ENCODE measurements at regions not wholly inside any gene's neighbourhood (a gene's known extent, or its start where the extent isn't known, plus 50 kb on each side); places are given as distances from the start of the nearest gene placed in this dataset.
A peak's percentile ranks its signal among the peaks of the same experiment; 100 is the strongest.

- DNase-seq (no peak), ATAC-seq (no peak)
- intact Hi-C loops (cut with DNase I, micrococcal nuclease): no loop called here
- Histone ChIP-seq H3K9me3 (peaks cover 8% of the 10 kb centered on the region), H3K4me1 (ENCODE audit: low read depth) (no peaks in the 10 kb centered on the region), H3K36me3 (ENCODE audit: low read depth) (no peaks in the 10 kb centered on the region), H3K4me3 (no peak overlapping the region)
- TF ChIP-seq, protein P1, sequence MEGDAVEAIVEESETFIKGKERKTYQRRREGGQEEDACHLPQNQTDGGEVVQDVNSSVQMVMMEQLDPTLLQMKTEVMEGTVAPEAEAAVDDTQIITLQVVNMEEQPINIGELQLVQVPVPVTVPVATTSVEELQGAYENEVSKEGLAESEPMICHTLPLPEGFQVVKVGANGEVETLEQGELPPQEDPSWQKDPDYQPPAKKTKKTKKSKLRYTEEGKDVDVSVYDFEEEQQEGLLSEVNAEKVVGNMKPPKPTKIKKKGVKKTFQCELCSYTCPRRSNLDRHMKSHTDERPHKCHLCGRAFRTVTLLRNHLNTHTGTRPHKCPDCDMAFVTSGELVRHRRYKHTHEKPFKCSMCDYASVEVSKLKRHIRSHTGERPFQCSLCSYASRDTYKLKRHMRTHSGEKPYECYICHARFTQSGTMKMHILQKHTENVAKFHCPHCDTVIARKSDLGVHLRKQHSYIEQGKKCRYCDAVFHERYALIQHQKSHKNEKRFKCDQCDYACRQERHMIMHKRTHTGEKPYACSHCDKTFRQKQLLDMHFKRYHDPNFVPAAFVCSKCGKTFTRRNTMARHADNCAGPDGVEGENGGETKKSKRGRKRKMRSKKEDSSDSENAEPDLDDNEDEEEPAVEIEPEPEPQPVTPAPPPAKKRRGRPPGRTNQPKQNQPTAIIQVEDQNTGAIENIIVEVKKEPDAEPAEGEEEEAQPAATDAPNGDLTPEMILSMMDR (IDR thresholded peaks at IDR 0.05): no peak
Measured at GRCh38 chr9:80294318-80294717, 722.6 kb downstream of the TLE4 start.

DNA sequence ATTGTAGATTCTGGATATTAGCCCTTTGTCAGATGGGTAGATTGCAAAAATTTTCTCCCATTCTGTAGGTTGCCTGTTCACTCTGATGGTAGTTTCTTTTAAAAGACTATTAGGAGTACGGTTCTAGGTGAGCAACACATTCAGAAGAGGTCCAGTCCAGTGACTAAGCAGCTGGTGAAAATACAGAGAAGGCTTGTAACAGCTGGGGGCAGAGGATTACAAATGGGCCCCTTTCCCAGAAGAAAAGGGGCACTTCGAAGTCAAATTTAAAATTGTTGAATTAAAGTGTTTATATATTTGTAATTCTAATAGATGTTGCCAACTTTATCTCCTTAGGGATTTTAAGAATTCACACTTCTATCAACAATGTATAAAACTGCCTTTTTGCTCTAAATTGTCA, 720.5 kb downstream of the TLE4 start:
- intact Hi-C loops (cut with DNase I, micrococcal nuclease): no loop called here
- ATAC-seq (no peak), DNase-seq (no peak)
- Histone ChIP-seq H3K4me3 (no peak overlapping the region), H3K36me3 (ENCODE audit: low read depth) (no peaks in the 10 kb centered on the region), H3K4me1 (ENCODE audit: low read depth) (no peaks in the 10 kb centered on the region), H3K9me3 (peaks cover 8% of the 10 kb centered on the region)
- TF ChIP-seq, protein P1 (IDR thresholded peaks at IDR 0.05): no peak

- no peaks in the 10 kb centered on the region for H3K4me1 ChIP-seq (ENCODE audit: low read depth)
- peak in 1 of 3 donors; percentile 1 for DNase-seq
- no peak for ATAC-seq
- H3K9me3 ChIP-seq: peaks cover 3% of the 10 kb centered on the region
- intact Hi-C loops (cut with DNase I, micrococcal nuclease): loop anchor here in 1 of 2 donors (10.0 kb wide), 1 partner anchor 61 kb away; no protein-coding TSS in a partner anchor
- no peak overlapping the region for H3K4me3 ChIP-seq
- H3K36me3 ChIP-seq (ENCODE audit: low read depth): no peaks in the 10 kb centered on the region
- TF ChIP-seq, protein P1 (IDR thresholded peaks at IDR 0.05): no peak
Measured at GRCh38 chr9:80285326-80285725, 713.6 kb downstream of the TLE4 start.

DNA sequence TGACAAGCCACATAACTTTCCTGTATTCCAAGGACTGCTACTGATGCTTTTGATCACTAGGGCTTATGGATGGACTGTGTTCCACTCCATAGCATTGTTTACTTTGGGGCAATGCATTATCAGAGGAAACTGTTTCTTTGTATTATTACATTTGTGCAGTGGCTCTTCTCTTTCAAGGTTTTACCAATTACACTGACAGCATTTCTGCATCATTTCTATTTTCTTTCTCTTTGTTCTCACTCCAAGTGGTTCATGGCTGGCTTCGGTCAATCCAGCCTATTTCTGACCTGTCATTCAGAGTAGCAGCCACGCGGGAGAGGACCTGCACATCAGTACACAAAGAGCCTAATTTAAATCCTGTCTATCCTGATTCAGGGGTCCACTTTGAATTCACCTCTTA, 711.0 kb downstream of the TLE4 start:
- Histone ChIP-seq H3K9me3 (peaks cover 5% of the 10 kb centered on the region), H3K4me1 (ENCODE audit: low read depth) (no peaks in the 10 kb centered on the region), H3K4me3 (no peak overlapping the region), H3K36me3 (ENCODE audit: low read depth) (no peaks in the 10 kb centered on the region)
- ATAC-seq (no peak), DNase-seq (no peak)
- intact Hi-C loops (cut with DNase I, micrococcal nuclease): loop anchor here in 1 of 2 donors (10.0 kb wide), 1 partner anchor 58 kb away; no protein-coding TSS in a partner anchor
- TF ChIP-seq, protein P1 (IDR thresholded peaks at IDR 0.05): no peak

- TF ChIP-seq, protein P1 (IDR thresholded peaks at IDR 0.05): no peak
- peaks cover 34% of the 10 kb centered on the region for H3K9me3 ChIP-seq
- intact Hi-C loops (cut with DNase I, micrococcal nuclease): no loop called here
- no peak overlapping the region for H3K4me3 ChIP-seq
- no peaks in the 10 kb centered on the region for H3K4me1 ChIP-seq (ENCODE audit: low read depth)
- DNase-seq (no peak), ATAC-seq (no peak)
- H3K36me3 ChIP-seq (ENCODE audit: low read depth): no peaks in the 10 kb centered on the region
Measured at GRCh38 chr9:80259079-80259478, 687.3 kb downstream of the TLE4 start.

- Histone ChIP-seq H3K36me3 (ENCODE audit: low read depth) (no peaks in the 10 kb centered on the region), H3K4me3 (no peak overlapping the region), H3K4me1 (ENCODE audit: low read depth) (no peaks in the 10 kb centered on the region), H3K9me3 (peaks cover 8% of the 10 kb centered on the region)
- TF ChIP-seq, protein P1 (IDR thresholded peaks at IDR 0.05): no peak
- ATAC-seq (no peak), DNase-seq (no peak)
- intact Hi-C loops (cut with DNase I, micrococcal nuclease): no loop called here
Measured at GRCh38 chr9:80251778-80252177, 680.0 kb downstream of the TLE4 start.
